ENCODE measurements at regions not wholly inside any gene's neighbourhood (a gene's known extent, or its start where the extent isn't known, plus 50 kb on each side); places are given as distances from the start of the nearest gene placed in this dataset.

DNA sequence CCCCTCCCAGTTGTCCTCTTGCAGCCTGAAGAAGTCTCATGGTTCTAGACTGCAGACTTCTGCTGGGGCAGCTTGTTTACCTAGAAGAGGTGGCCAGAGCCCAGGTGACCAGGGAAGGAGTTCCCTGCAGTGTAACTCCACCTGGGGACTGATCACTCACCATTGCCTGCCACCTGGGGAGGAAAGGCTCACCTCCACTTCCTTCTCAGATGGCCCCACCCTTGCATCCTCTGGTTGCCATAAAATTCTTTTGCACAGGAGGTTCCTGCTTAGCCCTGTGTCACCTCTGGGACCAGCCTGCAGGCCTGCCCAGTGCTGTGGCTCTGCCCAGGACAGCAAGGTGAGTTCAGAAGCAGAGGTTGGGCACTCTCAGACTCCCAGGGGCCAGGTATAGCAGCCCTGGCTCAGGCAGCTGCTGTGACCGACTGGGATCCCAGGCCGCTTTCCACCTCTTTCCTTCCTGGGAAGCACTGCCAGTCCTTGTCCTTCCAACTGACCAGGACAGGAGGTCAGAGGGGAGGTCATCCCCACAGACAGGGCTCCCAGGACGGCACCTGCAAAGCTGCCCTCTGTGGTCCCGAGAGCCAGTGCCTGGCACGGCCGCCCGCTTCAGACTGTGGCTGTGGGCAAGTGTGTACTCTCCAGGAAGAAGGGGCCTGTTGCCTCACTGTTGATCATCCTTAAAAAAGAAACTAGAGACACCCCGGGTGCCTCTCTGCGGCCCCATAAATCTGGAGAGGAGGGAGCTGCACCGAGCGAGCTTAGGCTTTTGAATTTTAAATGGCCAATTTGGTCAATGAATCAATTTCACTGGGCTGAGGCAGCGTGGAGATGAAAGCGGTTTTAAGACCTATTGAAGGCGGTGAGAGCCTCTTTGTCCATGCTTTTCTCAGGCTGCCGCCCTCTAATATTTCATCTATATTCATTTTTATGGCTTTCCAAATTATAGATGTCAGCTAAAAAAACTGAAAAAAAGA, 79.5 kb upstream of the C14orf180 start (continued):
- TF ChIP-seq ELF1 (IDR thresholded peaks at IDR 0.05; ENCODE audit: borderline replicate concordance, low read depth) (no peak), YY1 (IDR thresholded peaks at IDR 0.05; ENCODE audit: extremely low read depth, insufficient replicate concordance, low read depth, low read length) (no peak), EGR1 (IDR thresholded peaks at IDR 0.05; ENCODE audit: low read depth) (no peak), ZNF274 (IDR thresholded peaks at IDR 0.05; ENCODE audit: low read depth, low read length) (no peak)
- TF ChIP-seq, protein P1, sequence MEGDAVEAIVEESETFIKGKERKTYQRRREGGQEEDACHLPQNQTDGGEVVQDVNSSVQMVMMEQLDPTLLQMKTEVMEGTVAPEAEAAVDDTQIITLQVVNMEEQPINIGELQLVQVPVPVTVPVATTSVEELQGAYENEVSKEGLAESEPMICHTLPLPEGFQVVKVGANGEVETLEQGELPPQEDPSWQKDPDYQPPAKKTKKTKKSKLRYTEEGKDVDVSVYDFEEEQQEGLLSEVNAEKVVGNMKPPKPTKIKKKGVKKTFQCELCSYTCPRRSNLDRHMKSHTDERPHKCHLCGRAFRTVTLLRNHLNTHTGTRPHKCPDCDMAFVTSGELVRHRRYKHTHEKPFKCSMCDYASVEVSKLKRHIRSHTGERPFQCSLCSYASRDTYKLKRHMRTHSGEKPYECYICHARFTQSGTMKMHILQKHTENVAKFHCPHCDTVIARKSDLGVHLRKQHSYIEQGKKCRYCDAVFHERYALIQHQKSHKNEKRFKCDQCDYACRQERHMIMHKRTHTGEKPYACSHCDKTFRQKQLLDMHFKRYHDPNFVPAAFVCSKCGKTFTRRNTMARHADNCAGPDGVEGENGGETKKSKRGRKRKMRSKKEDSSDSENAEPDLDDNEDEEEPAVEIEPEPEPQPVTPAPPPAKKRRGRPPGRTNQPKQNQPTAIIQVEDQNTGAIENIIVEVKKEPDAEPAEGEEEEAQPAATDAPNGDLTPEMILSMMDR (IDR thresholded peaks at IDR 0.05 in 2 of 3, conservative IDR thresholded peaks at IDR 0.05 in 1 of 3; ENCODE audit: borderline replicate concordance in 1 of 3, insufficient read depth in 1 of 3, low read depth in 2 of 3, low read length in 2 of 3), result no peak

DNA sequence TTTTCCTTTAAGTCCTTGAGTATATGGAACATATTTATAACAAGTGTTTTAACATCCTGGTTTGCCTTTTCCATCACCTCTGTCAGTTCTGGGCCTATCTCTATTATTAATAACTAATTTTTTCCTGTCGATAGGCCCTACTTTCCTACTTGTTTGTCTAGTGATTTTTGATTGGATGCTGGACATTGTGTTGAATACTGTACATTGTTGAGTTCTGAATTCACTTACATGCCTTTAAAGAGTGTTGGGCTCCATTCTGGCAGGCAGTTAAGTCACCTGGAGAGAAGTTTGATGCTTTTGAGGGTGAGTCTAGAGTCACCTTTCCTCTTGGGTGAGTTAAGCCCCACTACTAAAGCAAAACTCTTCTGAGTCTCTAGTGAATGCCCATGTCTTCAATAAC, 77.5 kb upstream of the C14orf180 start:
- H3K9me2 ChIP-seq (ENCODE audit: insufficient read depth), result no peaks in the 10 kb centered on the region
- no peak overlapping the region for H3K4me2 ChIP-seq (ENCODE audit: low read length)
- H3K9me3 ChIP-seq (ENCODE audit: control insufficient read depth in 1 of 2, insufficient read depth in 1 of 2, low read depth in 1 of 2, low read length in 2 of 2), result no peaks in the 10 kb centered on the region; a peak in 1 of 4 replicates
- H3K36me3 ChIP-seq (ENCODE audit: control insufficient read depth in 1 of 2, insufficient read depth in 2 of 2, low read length in 2 of 2), result no peaks in the 10 kb centered on the region
- CTCF ChIA-PET, result no interaction called here
- H3K9ac ChIP-seq (ENCODE audit: low read length), result no peak overlapping the region
- no peak overlapping the region for H3K4me3 ChIP-seq (replicated peaks in 1 of 2; ENCODE audit: low read depth in 1 of 2, low read length in 2 of 2)
- POLR2A ChIA-PET, result no interaction called here
- no peaks in the 10 kb centered on the region for H3K4me1 ChIP-seq (ENCODE audit: control insufficient read depth in 1 of 2, insufficient read depth in 2 of 2, low read length in 2 of 2)
- RAD21 ChIA-PET (ENCODE audit: low non-redundant PET in 1 of 2, low total read pairs in 2 of 2, uncharacterized antibody in 2 of 2, unreplicated experiment in 2 of 2), result no interaction called here
- H4K20me1 ChIP-seq (ENCODE audit: insufficient read depth), result no peaks in the 10 kb centered on the region
- intact Hi-C loops (cut with micrococcal nuclease), result no loop called here
- no TSS peak for BruUV-seq (replicated peaks)
- ATAC-seq (no peak), DNase-seq (ENCODE audit: low read depth, low spot score) (no peak)
- no peak overlapping the region for H2AFZ ChIP-seq (ENCODE audit: low read depth, low read length, poor library complexity, severe bottlenecking)
- no peak overlapping the region for H3K27ac ChIP-seq (ENCODE audit: low read depth, low read length)
- no peaks in the 10 kb centered on the region for H3K27me3 ChIP-seq (ENCODE audit: insufficient read depth, low read length)
- H3K79me2 ChIP-seq (ENCODE audit: insufficient read depth, low read length), result no peaks in the 10 kb centered on the region
- TF ChIP-seq, protein P2, sequence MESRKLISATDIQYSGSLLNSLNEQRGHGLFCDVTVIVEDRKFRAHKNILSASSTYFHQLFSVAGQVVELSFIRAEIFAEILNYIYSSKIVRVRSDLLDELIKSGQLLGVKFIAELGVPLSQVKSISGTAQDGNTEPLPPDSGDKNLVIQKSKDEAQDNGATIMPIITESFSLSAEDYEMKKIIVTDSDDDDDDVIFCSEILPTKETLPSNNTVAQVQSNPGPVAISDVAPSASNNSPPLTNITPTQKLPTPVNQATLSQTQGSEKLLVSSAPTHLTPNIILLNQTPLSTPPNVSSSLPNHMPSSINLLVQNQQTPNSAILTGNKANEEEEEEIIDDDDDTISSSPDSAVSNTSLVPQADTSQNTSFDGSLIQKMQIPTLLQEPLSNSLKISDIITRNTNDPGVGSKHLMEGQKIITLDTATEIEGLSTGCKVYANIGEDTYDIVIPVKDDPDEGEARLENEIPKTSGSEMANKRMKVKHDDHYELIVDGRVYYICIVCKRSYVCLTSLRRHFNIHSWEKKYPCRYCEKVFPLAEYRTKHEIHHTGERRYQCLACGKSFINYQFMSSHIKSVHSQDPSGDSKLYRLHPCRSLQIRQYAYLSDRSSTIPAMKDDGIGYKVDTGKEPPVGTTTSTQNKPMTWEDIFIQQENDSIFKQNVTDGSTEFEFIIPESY (IDR thresholded peaks at IDR 0.05; ENCODE audit: extremely low read depth, insufficient replicate concordance, low read length), result no peak
- no peak for TF ChIP-seq SIN3A (IDR thresholded peaks at IDR 0.05; ENCODE audit: low read depth)
- TF ChIP-seq POLR2A (IDR thresholded peaks at IDR 0.05; ENCODE audit: borderline replicate concordance, extremely low read depth, insufficient read depth, insufficient read length), result no peak
- TF ChIP-seq SP1 (IDR thresholded peaks at IDR 0.05; ENCODE audit: low read depth), result no peak
